ENCODE measurements at regions not wholly inside any gene's neighbourhood (a gene's known extent, or its start where the extent isn't known, plus 50 kb on each side); places are given as distances from the start of the nearest gene placed in this dataset.

- no peaks in the 10 kb centered on the region for H3K27me3 Mint-ChIP-seq (ENCODE audit: low read depth)
- no peak for DNase-seq (ENCODE audit: low read depth, low spot score)
- H3K27ac Mint-ChIP-seq (ENCODE audit: unreplicated experiment) = peak overlapping the region; percentile 39
- H3K9me3 Mint-ChIP-seq = peaks cover 10% of the 10 kb centered on the region
- no peak for TF ChIP-seq CTCF (conservative IDR thresholded peaks at IDR 0.05)
- H3K36me3 Mint-ChIP-seq (ENCODE audit: low read depth) = peaks cover 6% of the 10 kb centered on the region
- H3K4me3 Mint-ChIP-seq = peak overlapping the region; percentile 45
- H3K4me1 Mint-ChIP-seq = peaks cover 19% of the 10 kb centered on the region
These were observed 63.9 kb upstream of the RGMA start for GRCh38 chr15:93152951-93153350.

DNA sequence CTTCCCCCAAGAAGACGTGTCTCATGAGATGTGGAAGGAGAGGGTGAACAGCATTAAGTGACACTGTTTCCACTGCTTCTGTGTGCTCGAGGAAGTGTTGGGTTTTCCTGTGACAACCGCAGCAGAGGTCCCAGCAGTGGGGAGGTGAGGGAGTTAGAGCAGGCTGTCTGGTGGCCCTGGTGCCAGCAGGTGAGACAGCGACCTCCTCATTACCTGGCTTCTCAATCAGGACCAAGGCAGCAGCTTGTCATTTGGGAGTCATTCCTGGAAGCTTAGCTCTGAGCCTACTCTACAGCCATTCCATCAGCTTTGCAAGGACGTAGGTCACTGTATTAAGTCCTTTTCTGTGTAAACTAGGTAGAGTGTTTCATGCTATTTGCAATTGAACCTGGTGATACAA lies 63.3 kb upstream of the RGMA start:
- no peak for TF ChIP-seq CTCF (conservative IDR thresholded peaks at IDR 0.05)
- peaks cover 6% of the 10 kb centered on the region for H3K36me3 Mint-ChIP-seq (ENCODE audit: low read depth)
- H3K4me1 Mint-ChIP-seq = peaks cover 19% of the 10 kb centered on the region
- no peak overlapping the region for H3K4me3 Mint-ChIP-seq
- H3K27ac Mint-ChIP-seq (ENCODE audit: unreplicated experiment) = no peak overlapping the region
- H3K27me3 Mint-ChIP-seq (ENCODE audit: low read depth) = no peaks in the 10 kb centered on the region
- H3K9me3 Mint-ChIP-seq = peaks cover 10% of the 10 kb centered on the region
- DNase-seq (ENCODE audit: low read depth, low spot score) = no peak

DNA sequence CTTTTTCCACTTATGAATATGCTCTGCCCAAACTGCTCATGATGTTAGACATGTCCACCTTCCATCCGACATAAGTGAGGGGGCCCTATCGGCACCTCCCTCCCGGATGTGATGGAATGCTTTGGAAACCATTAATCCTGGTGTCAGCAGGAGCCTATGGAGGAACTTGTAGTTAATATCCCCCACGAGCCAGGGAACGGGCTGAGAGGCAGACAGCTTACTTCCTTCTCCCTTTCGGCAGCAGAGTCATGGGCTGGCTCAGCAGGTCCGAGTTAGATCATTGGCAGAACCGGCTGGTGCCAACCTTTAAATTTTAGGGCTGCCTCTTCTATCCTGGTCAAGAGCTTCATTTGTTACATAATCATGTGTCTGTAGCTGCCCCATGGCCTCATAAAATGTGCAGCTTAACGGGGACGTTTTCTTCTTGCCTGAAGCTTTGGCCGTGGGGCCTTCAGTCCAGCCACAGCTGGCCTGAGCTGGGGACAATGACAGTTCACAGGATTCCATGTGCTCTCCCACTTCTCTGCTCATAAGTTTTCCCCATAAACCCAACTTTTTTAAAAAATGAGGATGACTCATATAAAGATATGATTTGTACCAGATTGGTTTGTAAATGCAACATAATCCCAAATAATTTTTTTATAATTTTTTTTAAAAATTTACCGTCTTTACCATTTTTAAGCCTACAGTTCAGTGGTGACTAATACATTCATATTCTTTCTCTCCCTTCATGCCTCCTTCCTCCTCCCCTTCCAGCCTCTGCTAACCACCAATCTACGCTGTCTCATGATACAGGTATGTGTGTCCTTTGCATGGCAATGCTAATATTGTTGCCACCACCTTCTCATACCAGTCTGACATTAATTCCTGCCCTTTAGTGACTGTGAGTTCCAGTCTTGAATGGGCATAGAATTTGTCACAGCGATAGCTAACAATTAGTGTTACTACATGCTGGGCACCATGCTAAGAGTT lies 62.2 kb upstream of the RGMA start:
- no peak overlapping the region for H3K27ac Mint-ChIP-seq (ENCODE audit: unreplicated experiment)
- H3K9me3 Mint-ChIP-seq = peaks cover 5% of the 10 kb centered on the region
- TF ChIP-seq CTCF (conservative IDR thresholded peaks at IDR 0.05) = no peak
- peaks cover 6% of the 10 kb centered on the region for H3K36me3 Mint-ChIP-seq (ENCODE audit: low read depth)
- DNase-seq (ENCODE audit: low read depth, low spot score) = no peak
- H3K4me3 Mint-ChIP-seq = no peak overlapping the region
- H3K27me3 Mint-ChIP-seq (ENCODE audit: low read depth) = no peaks in the 10 kb centered on the region
- H3K4me1 Mint-ChIP-seq = peaks cover 19% of the 10 kb centered on the region

GRCh38 chr15:93146601-93147000 lies 57.6 kb upstream of the RGMA start:
- H3K9me3 Mint-ChIP-seq = peaks cover 3% of the 10 kb centered on the region
- TF ChIP-seq CTCF (conservative IDR thresholded peaks at IDR 0.05) = no peak
- H3K4me1 Mint-ChIP-seq = peaks cover 33% of the 10 kb centered on the region
- H3K27ac Mint-ChIP-seq (ENCODE audit: unreplicated experiment) = no peak overlapping the region
- H3K4me3 Mint-ChIP-seq = no peak overlapping the region
- no peaks in the 10 kb centered on the region for H3K27me3 Mint-ChIP-seq (ENCODE audit: low read depth)
- H3K36me3 Mint-ChIP-seq (ENCODE audit: low read depth) = peaks cover 3% of the 10 kb centered on the region
- no peak for DNase-seq (ENCODE audit: low read depth, low spot score)

- Mint-ChIP-seq H3K4me3 (no peak overlapping the region), H3K27me3 (ENCODE audit: low read depth) (no peaks in the 10 kb centered on the region), H3K36me3 (ENCODE audit: low read depth) (peaks cover 3% of the 10 kb centered on the region), H3K27ac (ENCODE audit: unreplicated experiment) (no peak overlapping the region), H3K4me1 (peaks cover 29% of the 10 kb centered on the region), H3K9me3 (peaks cover 3% of the 10 kb centered on the region)
- DNase-seq (ENCODE audit: low read depth, low spot score) = no peak
- no peak for TF ChIP-seq CTCF (conservative IDR thresholded peaks at IDR 0.05)
These were observed 57.2 kb upstream of the RGMA start for GRCh38 chr15:93146196-93146595.

Measured in neural crest cell (in vitro differentiated cells).